Glomerular endothelial cell (primary cell): ENCODE measurements at regions not wholly inside any gene's neighbourhood (a gene's known extent, or its start where the extent isn't known, plus 50 kb on each side); places are given as distances from the start of the nearest gene placed in this dataset.

ENCODE experiments used
- DNase-seq: peaks from one replicate; pipeline ENCODE4 v3.0.0-alpha.2; 2011; ENCODE audit warnings: low read depth, low spot score; ENCODE audit errors: extremely low read depth

GRCh38 chr1:232267092-232267836 is 362.7 kb downstream of the SIPA1L2 start:
- no peak for DNase-seq

GRCh38 chr1:232263452-232263851 is 366.5 kb downstream of the SIPA1L2 start:
- DNase-seq: no peak

- DNase-seq: no peak
These were observed 366.9 kb downstream of the SIPA1L2 start for GRCh38 chr1:232262991-232263390.

GRCh38 chr1:232260861-232261260 is 369.1 kb downstream of the SIPA1L2 start:
- no peak for DNase-seq

GRCh38 chr1:232260045-232260444 is 369.9 kb downstream of the SIPA1L2 start:
- DNase-seq: no peak

- no peak for DNase-seq
These were observed 370.6 kb downstream of the SIPA1L2 start for GRCh38 chr1:232259333-232259732.

GRCh38 chr1:232252546-232253118 is 377.3 kb downstream of the SIPA1L2 start:
- no peak for DNase-seq

GRCh38 chr1:232250838-232251237 is 379.1 kb downstream of the SIPA1L2 start:
- DNase-seq: no peak

GRCh38 chr1:232249861-232250777 is 379.8 kb downstream of the SIPA1L2 start:
- no peak for DNase-seq

- DNase-seq: no peak
These were observed 380.6 kb downstream of the SIPA1L2 start for GRCh38 chr1:232249339-232249738.

- no peak for DNase-seq
These were observed 381.6 kb downstream of the SIPA1L2 start for GRCh38 chr1:232248276-232248820.

- no peak for DNase-seq
These were observed 382.3 kb downstream of the SIPA1L2 start for GRCh38 chr1:232247669-232248068.

- DNase-seq: no peak
These were observed 385.5 kb downstream of the SIPA1L2 start for GRCh38 chr1:232244426-232244825.

GRCh38 chr1:232239998-232240397 is 389.9 kb downstream of the SIPA1L2 start:
- no peak for DNase-seq

GRCh38 chr1:232239522-232239921 is 390.4 kb downstream of the SIPA1L2 start:
- no peak for DNase-seq

- DNase-seq: no peak
These were observed 391.9 kb downstream of the SIPA1L2 start for GRCh38 chr1:232238009-232238408.

GRCh38 chr1:232227306-232227705 is 402.6 kb downstream of the SIPA1L2 start:
- DNase-seq: no peak

- DNase-seq: no peak
These were observed 403.7 kb downstream of the SIPA1L2 start for GRCh38 chr1:232226197-232226712.

- no peak for DNase-seq
These were observed 404.4 kb downstream of the SIPA1L2 start for GRCh38 chr1:232225336-232226131.

GRCh38 chr1:232223887-232224286 is 406.0 kb downstream of the SIPA1L2 start:
- no peak for DNase-seq
